ENCODE measurements at regions not wholly inside any gene's neighbourhood (a gene's known extent, or its start where the extent isn't known, plus 50 kb on each side); places are given as distances from the start of the nearest gene placed in this dataset.

DNA sequence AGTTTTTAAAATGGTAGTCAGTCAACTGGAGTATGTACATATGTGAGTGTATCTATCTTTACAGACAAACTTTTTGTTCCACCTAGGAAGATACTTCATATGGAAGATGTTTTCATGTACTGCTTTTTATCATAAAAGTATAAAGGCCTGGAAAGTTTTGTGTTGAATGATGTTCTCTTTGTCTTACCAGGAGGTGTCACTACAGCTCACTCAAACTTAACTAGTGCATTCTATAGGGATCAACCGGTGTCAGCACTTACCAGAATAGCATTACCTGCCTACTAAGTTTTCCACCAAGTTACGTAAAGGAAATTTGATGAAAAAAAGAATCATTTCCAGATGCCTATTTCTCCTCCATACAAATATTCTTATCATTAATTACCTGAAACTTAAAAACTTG is 522.6 kb upstream of the SEMA6D start:
- H3K36me3 ChIP-seq (replicated peaks in 1 of 2; ENCODE audit: control insufficient read depth in 1 of 2, insufficient read depth in 2 of 2, low read length in 2 of 2) = no peaks in the 10 kb centered on the region
- H4K20me1 ChIP-seq (ENCODE audit: insufficient read depth, low read length) = no peaks in the 10 kb centered on the region
- intact Hi-C loops (cut with micrococcal nuclease; ENCODE audit: unreplicated experiment) = loop anchor here (10.0 kb wide), 1 partner anchor 490 kb away; no protein-coding TSS in a partner anchor
- no peak overlapping the region for H3K9ac ChIP-seq (ENCODE audit: insufficient read depth, low read depth, low read length)
- no peaks in the 10 kb centered on the region for H3K9me3 ChIP-seq (ENCODE audit: low read length)
- no peaks in the 10 kb centered on the region for H3K79me2 ChIP-seq (ENCODE audit: insufficient read depth, low read length)
- no peak overlapping the region for H3K4me3 ChIP-seq (replicated peaks in 1 of 3; ENCODE audit: insufficient read depth in 1 of 3, low read depth in 2 of 3, low read length in 3 of 3)
- TF ChIP-seq ERF (CRISPR knock-in tag; IDR thresholded peaks at IDR 0.05) (no peak), STAG1 (CRISPR knock-in tag; IDR thresholded peaks at IDR 0.05) (peak; percentile 54), CTCF (CRISPR knock-in tag; IDR thresholded peaks at IDR 0.05) (peak; percentile 18; the same call in 1 of the 2 replicates)
- H3K4me2 ChIP-seq (ENCODE audit: low read depth, low read length) = no peak overlapping the region
- no peaks in the 10 kb centered on the region for H3K4me1 ChIP-seq (ENCODE audit: insufficient read depth, low read length)
- CTCF ChIA-PET (ENCODE audit: low intra/inter-chr PET ratio, low total read pairs) = interaction anchor here (1.8 to 3.9 kb wide), 2 partner anchors 793 to 1056 kb away, joined by 5 to 35 read pairs; no protein-coding TSS in a partner anchor
- FAIRE-seq = no peak
- DNase-seq (ENCODE audit: low spot score) = peak; percentile 5
- H3K27ac ChIP-seq (ENCODE audit: extremely low read length, insufficient read depth, low read length) = no peak overlapping the region
- peak; percentile 54; the same call in 2 of the 3 replicates for ATAC-seq
- WGBS (ENCODE audit: low lambda C conversion rate) = 4% methylated on average over 2 of the region's 2 CpGs
- H3K27me3 ChIP-seq (ENCODE audit: control insufficient read depth in 1 of 2, insufficient read depth in 2 of 2, low read length in 2 of 2) = no peaks in the 10 kb centered on the region; a peak in 1 of 5 replicates
- BruUV-seq (replicated peaks) = no TSS peak
- POLR2A ChIA-PET = no interaction called here
- H2AFZ ChIP-seq (ENCODE audit: low read length) = no peak overlapping the region
- in situ Hi-C loops (cut with HindIII; ENCODE audit: extremely low pct_ligation_motif_present, low pct_unique_long_range_greater_than_20kb) = loop anchor here (5.0 to 25.0 kb wide), 3 partner anchors 793 to 1093 kb away; no protein-coding TSS in a partner anchor

DNA sequence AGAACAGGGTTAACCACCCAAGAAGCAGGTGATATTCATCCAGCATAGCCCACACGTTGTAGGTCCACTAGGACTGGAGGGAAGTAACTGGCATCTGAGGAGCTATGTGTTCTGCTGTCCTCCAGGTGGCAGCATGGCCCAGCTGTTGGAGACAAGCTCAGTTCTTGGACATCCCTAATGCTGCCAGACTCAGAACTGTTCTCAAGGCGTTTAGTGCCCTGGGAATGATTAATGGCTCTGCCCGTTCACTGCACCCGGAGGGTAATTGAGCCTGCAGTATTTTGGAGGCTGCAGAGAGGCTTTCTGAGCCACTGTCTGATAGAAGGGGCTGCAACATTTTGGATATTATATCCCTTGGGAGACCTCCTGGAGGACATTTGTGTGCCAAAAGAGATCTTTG is 521.3 kb upstream of the SEMA6D start:
- ATAC-seq (peak; percentile 98), DNase-seq (ENCODE audit: low spot score) (peak; percentile 48), FAIRE-seq (peak; percentile 90)
- H3K79me2 ChIP-seq (ENCODE audit: insufficient read depth, low read length) = no peaks in the 10 kb centered on the region
- no peak overlapping the region for H2AFZ ChIP-seq (ENCODE audit: low read length)
- H3K9me3 ChIP-seq (ENCODE audit: low read length) = no peaks in the 10 kb centered on the region
- no peaks in the 10 kb centered on the region for H3K36me3 ChIP-seq (replicated peaks in 1 of 2; ENCODE audit: control insufficient read depth in 1 of 2, insufficient read depth in 2 of 2, low read length in 2 of 2)
- no TSS peak for BruUV-seq (replicated peaks)
- H3K4me1 ChIP-seq (ENCODE audit: insufficient read depth, low read length) = no peaks in the 10 kb centered on the region
- no peak overlapping the region for H3K9ac ChIP-seq (ENCODE audit: insufficient read depth, low read depth, low read length)
- WGBS (ENCODE audit: low lambda C conversion rate) = 0% methylated on average over 3 of the region's 4 CpGs
- POLR2A ChIA-PET = interaction anchor here (0.7 kb wide), 1 partner anchor 792 kb away, joined by 3 read pairs; no protein-coding TSS in a partner anchor
- no peaks in the 10 kb centered on the region; a peak in 1 of 5 replicates for H3K27me3 ChIP-seq (ENCODE audit: control insufficient read depth in 1 of 2, insufficient read depth in 2 of 2, low read length in 2 of 2)
- H3K4me3 ChIP-seq (replicated peaks in 1 of 3; ENCODE audit: insufficient read depth in 1 of 3, low read depth in 2 of 3, low read length in 3 of 3) = no peak overlapping the region
- no peak overlapping the region for H3K27ac ChIP-seq (ENCODE audit: extremely low read length, insufficient read depth, low read length)
- H3K4me2 ChIP-seq (ENCODE audit: low read depth, low read length) = no peak overlapping the region
- CTCF ChIA-PET (ENCODE audit: low intra/inter-chr PET ratio, low total read pairs) = interaction anchor here (1.5 to 3.9 kb wide), 3 partner anchors 792 to 1089 kb away, joined by 5 to 35 read pairs (median 6); no protein-coding TSS in a partner anchor
- in situ Hi-C loops (cut with HindIII; ENCODE audit: extremely low pct_ligation_motif_present, low pct_unique_long_range_greater_than_20kb) = loop anchor here (5.0 to 25.0 kb wide), 3 partner anchors 791 to 1091 kb away; no protein-coding TSS in a partner anchor
- intact Hi-C loops (cut with micrococcal nuclease; ENCODE audit: unreplicated experiment) = loop anchor here (1.0 to 10.0 kb wide), 3 partner anchors 489 to 889 kb away; no protein-coding TSS in a partner anchor
- TF ChIP-seq STAG1 (CRISPR knock-in tag; IDR thresholded peaks at IDR 0.05) = peak; percentile 94
- no peak for TF ChIP-seq MXD1 (CRISPR knock-in tag; IDR thresholded peaks at IDR 0.05)
- TF ChIP-seq SMC3 (IDR thresholded peaks at IDR 0.05; ENCODE audit: low read length) = peak; percentile 94
- TF ChIP-seq RAD21 (CRISPR knock-in tag; IDR thresholded peaks at IDR 0.05) = peak; percentile 50; the same call in 1 of the 2 replicates
- TF ChIP-seq, protein P1, sequence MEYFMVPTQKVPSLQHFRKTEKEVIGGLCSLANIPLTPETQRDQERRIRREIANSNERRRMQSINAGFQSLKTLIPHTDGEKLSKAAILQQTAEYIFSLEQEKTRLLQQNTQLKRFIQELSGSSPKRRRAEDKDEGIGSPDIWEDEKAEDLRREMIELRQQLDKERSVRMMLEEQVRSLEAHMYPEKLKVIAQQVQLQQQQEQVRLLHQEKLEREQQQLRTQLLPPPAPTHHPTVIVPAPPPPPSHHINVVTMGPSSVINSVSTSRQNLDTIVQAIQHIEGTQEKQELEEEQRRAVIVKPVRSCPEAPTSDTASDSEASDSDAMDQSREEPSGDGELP (IDR thresholded peaks at IDR 0.05; ENCODE audit: borderline replicate concordance, low read depth) = peak; percentile 26; the same call in 1 of the 2 replicates
- peak; percentile 91 for TF ChIP-seq CTCF (CRISPR knock-in tag; IDR thresholded peaks at IDR 0.05)
- no peak for TF ChIP-seq KDM3A (CRISPR knock-in tag; IDR thresholded peaks at IDR 0.05; ENCODE audit: low read depth)
- H4K20me1 ChIP-seq (ENCODE audit: insufficient read depth, low read length) = no peaks in the 10 kb centered on the region
